NT2/D1 (cell line): ENCODE measurements at regions not wholly inside any gene's neighbourhood (a gene's known extent, or its start where the extent isn't known, plus 50 kb on each side); places are given as distances from the start of the nearest gene placed in this dataset.
"Not testable (repeated sequence)": the region's sequence is repeated elsewhere in the genome, so short reads cannot be mapped to it uniquely, and the experiment has no call there.

Source experiments
- DNase-seq: peaks from one replicate; pipeline ENCODE4 v3.0.0-alpha.2; 2011; ENCODE audit warnings: low read depth, low spot score
- H3K27me3 ChIP-seq: 2 replicates; pipeline ENCODE4 v1.6.0; 2011; ENCODE audit warnings: mild to moderate bottlenecking; ENCODE audit not compliant: insufficient read length, insufficient read depth
- H3K36me3 ChIP-seq: 2 replicates; pipeline ENCODE4 v1.6.1; 2011; ENCODE audit warnings: mild to moderate bottlenecking, low read length, mixed read lengths; ENCODE audit not compliant: insufficient read depth, insufficient read length
- H3K4me1 ChIP-seq: 2 replicates; pipeline ENCODE4 v1.5.1; 2011; ENCODE audit not compliant: insufficient read depth, insufficient read length
- H3K4me3 ChIP-seq: 2 replicates; pipeline ENCODE4 v1.5.1; 2011; ENCODE audit warnings: low read depth; ENCODE audit not compliant: insufficient read length
- H3K9ac ChIP-seq: 2 replicates; pipeline ENCODE4 v1.6.0; 2011; ENCODE audit warnings: low read depth; ENCODE audit not compliant: insufficient read length
- H3K9me3 ChIP-seq: 2 replicates; pipeline ENCODE4 v1.5.1; 2011; ENCODE audit warnings: mild to moderate bottlenecking, low read length; ENCODE audit not compliant: insufficient read depth
- SUZ12 ChIP-seq: IDR thresholded peaks from 2 replicates; pipeline ENCODE4 v1.6.1; 2011; ENCODE audit not compliant: insufficient read length, insufficient read depth; ENCODE audit errors: extremely low read depth
- YY1 ChIP-seq: IDR thresholded peaks from 2 replicates; pipeline ENCODE4 v1.6.1; 2011; ENCODE audit not compliant: insufficient read length, insufficient read depth
- ZNF274 ChIP-seq: IDR thresholded peaks from 2 replicates; pipeline ENCODE4 v1.6.1; 2011; ENCODE audit warnings: mild to moderate bottlenecking, low read depth, low read length

DNA sequence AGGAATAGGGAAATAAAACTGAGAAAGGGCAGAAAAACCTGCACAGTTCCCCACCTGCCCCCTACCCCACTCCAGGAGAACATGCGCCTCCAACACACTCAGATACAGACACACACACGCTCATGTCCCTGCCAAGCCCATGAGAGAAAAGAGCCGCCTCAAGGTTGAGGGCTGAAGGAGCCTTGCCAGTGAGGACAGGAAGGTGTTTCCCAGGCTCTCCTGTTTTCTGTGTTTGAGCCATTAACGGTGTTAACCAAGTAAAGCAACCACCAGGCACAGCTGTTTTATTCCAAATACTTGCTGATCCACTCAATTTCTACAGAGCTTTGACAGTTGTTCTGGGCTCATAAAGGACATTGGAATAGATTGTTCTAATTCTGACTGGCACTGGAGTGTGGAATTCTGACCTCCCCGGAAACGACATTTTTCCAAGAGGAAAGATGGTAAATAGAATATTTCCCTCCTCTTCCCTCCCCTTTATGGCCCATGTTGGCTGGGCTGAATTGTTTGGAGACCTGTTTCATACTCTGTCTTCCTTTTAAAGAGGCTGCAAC lies 238.0 kb downstream of the DMAC1 start:
- no peak for DNase-seq
- no peak overlapping the region for H3K4me3 ChIP-seq

DNA sequence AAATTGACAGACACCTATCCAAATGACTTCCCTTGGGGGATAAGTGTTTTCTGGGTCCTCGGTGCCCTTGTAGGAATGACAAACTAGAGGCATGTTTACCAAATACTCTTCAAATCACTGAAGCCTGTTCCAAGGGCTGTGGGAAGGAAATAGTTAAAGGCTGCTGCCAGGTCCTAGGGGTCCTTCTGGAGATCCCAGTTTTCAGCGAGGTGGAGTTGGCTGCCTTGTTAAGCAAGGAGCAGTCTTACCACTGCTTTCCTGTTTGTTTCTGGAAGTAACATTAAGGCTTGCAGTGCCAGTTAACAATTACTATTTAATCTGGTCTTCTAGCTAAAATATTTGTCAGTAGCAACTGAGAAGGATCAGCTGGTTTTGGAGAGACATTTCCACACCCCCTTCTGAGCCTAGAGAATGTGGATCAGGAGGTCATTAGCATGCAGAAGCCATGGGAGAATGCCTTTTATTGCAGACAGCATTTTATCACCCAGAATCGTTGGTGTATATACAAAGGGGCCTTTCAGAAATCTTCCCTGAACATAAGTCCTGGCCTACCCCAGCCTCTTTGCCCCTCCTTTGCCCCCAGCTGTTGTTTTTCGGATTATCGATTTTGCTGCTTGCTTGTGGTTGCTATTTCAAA lies 238.8 kb downstream of the DMAC1 start:
- peaks cover 2% of the 10 kb centered on the region for H3K4me1 ChIP-seq
- TF ChIP-seq SUZ12, result no peak
- no peak for TF ChIP-seq YY1
- no peak for TF ChIP-seq ZNF274
- no peak overlapping the region for H3K4me3 ChIP-seq
- H3K27me3 ChIP-seq, result no peaks in the 10 kb centered on the region
- DNase-seq, result no peak
- H3K9ac ChIP-seq, result no peak overlapping the region
- H3K36me3 ChIP-seq, result no peaks in the 10 kb centered on the region
- H3K9me3 ChIP-seq, result no peaks in the 10 kb centered on the region

More for the DNA sequence above, 238.0 kb downstream of the DMAC1 start:
- no peaks in the 10 kb centered on the region for H3K27me3 ChIP-seq
- H3K9ac ChIP-seq, result no peak overlapping the region
- no peaks in the 10 kb centered on the region for H3K9me3 ChIP-seq
- H3K4me1 ChIP-seq, result peaks cover 2% of the 10 kb centered on the region
- no peaks in the 10 kb centered on the region for H3K36me3 ChIP-seq
- TF ChIP-seq ZNF274, result no peak
- TF ChIP-seq SUZ12, result no peak
- TF ChIP-seq YY1, result no peak

DNA sequence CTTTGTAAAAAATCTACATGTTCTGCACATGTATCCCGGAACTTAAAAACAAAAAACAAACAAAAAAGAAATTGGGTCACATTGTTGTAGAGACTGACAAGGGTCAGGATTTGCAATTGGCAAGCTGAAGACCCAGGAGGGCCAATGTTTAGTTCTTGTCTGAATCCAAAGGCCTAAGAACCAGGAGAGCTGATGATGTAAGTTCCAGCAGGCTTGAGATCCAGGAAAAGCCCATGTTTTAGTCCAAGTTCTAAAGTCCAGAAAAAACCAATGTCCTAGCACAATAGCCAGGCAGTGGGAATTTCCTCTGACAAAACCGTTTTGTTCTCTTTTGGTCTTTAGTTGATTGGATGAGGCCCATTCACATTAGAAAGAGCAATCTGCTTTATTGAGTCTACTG lies 244.9 kb downstream of the DMAC1 start:
- TF ChIP-seq YY1 (no peak), SUZ12 (no peak), ZNF274 (no peak)

DNA sequence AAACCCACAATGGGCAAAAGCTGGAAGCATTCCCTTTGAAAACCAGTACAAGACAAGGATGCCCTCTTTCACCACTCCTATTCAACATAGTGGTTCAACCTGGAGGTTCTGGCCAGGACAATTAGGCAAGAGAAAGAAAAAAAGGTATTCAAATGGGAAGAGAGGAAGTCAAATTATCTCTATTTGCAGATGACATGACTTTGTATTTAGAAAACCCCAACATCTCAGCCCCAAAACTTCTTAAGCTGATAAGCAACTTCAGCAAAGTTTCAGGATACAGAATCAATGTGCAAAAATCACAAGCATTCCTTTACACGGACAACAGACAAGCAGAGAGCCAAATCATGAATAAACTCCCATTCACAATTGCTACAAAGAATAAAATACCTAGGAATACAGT lies 246.9 kb downstream of the DMAC1 start:
- H3K4me1 ChIP-seq, H3K36me3 ChIP-seq, H3K9ac ChIP-seq, H3K4me3 ChIP-seq, DNase-seq, H3K9me3 ChIP-seq, H3K27me3 ChIP-seq: not testable (repeated sequence)

More for the DNA sequence above, 244.9 kb downstream of the DMAC1 start:
- Histone ChIP-seq H3K9me3 (no peaks in the 10 kb centered on the region; the same call in 1 of the 2 replicates), H3K4me3 (no peak overlapping the region), H3K27me3 (no peaks in the 10 kb centered on the region), H3K4me1 (peaks cover 3% of the 10 kb centered on the region), H3K9ac (no peak overlapping the region), H3K36me3 (no peaks in the 10 kb centered on the region)
- DNase-seq, result no peak

DNA sequence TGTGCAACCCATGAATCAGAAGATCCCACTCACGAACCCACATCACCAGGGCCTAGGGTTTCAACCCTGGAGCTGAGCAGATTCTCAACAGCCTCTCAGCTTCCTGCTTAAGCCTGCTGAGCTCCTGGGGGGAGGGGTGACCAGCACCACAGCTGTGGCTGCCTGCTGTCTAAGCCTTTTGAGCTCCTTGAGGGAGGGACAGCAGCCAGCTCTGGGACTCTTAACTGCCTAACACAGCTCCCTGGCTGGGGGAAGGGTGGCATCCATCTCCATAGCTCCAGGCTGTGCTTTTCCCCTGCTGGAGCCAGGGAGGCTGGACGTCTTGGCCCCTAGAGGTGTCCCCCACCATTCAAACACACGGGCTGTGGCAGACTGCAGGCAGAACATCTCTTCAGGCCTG lies 250.3 kb downstream of the DMAC1 start:
- Histone ChIP-seq H3K36me3 (no peaks in the 10 kb centered on the region), H3K27me3 (no peaks in the 10 kb centered on the region), H3K9ac (no peak overlapping the region), H3K4me3 (no peak overlapping the region), H3K9me3 (no peaks in the 10 kb centered on the region; the same call in 1 of the 2 replicates), H3K4me1 (peaks cover 6% of the 10 kb centered on the region)
- peak; percentile 78 for DNase-seq
- TF ChIP-seq YY1, result no peak
- TF ChIP-seq SUZ12, result no peak
- no peak for TF ChIP-seq ZNF274

DNA sequence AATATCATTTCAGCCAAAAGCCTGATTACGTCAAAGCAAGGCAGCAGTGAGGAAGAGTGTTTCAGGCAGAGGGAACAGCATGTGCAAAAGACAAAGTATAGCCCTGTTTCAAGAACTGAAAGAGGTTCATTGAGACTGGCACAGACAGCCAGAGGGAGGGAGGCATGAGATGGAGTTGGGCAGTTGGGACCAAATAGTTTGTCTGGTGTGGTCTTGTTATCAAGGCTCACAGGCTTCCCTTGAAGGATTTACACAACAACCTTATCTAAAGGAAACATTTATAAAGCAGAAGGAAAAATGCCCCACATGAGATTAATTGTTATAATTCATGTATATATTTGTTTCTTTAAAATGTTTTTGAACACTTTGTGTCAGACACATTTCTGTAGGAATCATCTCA lies 253.3 kb downstream of the DMAC1 start:
- Histone ChIP-seq H3K4me3 (no peak overlapping the region), H3K36me3 (no peaks in the 10 kb centered on the region), H3K4me1 (peaks cover 6% of the 10 kb centered on the region), H3K9me3 (no peaks in the 10 kb centered on the region), H3K27me3 (no peaks in the 10 kb centered on the region), H3K9ac (no peak overlapping the region)
- TF ChIP-seq ZNF274, result no peak
- DNase-seq, result no peak

DNA sequence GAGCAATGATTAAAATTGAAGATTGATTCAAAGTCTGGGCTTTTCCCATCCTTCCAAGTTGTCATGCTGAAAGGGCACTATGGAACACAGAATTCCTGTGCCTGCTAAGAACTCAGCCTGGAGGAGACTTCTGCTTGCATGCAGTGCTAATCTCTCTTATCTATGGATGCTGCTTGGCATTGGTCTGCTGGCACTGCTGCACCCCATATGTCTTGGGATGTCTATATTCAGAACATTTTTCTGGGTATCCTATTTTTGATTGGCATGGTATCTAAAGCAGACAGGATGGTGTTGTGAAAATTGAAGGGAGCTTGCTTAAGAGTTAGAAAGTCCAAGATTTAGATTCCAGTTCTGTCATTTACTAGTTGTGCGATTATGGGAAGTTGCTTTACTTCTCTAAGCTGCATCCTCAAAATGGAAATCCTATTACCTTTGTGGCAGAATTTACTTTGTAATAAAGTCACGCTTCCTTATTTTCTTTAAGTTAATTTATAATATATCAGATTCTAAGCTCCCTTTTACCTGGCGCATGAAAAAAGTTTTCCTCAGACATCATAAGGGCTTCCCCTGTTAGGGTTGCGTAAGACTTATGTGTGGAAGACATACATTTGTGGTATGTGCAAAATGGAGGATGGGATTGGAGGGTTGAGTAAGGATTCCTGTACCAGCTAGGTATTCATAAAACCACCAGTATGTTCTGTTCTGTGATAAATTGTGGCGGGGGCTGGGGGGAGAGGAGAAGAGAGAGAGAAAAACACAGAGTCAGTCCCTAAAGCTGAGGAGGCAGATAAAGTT lies 254.0 kb downstream of the DMAC1 start:
- H3K27me3 ChIP-seq, result no peaks in the 10 kb centered on the region
- H3K36me3 ChIP-seq, result no peaks in the 10 kb centered on the region
- no peak overlapping the region for H3K4me3 ChIP-seq
- peaks cover 6% of the 10 kb centered on the region for H3K4me1 ChIP-seq
- TF ChIP-seq YY1 (no peak), ZNF274 (no peak), SUZ12 (no peak)
- H3K9me3 ChIP-seq, result no peaks in the 10 kb centered on the region
- no peak for DNase-seq
- H3K9ac ChIP-seq, result no peak overlapping the region
